Globus pallidus (tissue), 1 donor: ENCODE measurements at regions not wholly inside any gene's neighbourhood (a gene's known extent, or its start where the extent isn't known, plus 50 kb on each side); places are given as distances from the start of the nearest gene placed in this dataset.

Experiments used
- DNase-seq: peaks from one replicate; pipeline ENCODE4 v3.0.0-alpha.2; 2015; ENCODE audit warnings: low spot score

- no peak for DNase-seq
Observed at GRCh38 chr7:16061011-16061410, 360.3 kb downstream of the CRPPA start.

- no peak for DNase-seq
Observed at GRCh38 chr7:16060502-16060901, 360.8 kb downstream of the CRPPA start.

GRCh38 chr7:16055263-16055976 lies 365.9 kb downstream of the CRPPA start:
- peak; percentile 20 for DNase-seq

- no peak for DNase-seq
Observed at GRCh38 chr7:16051561-16052255, 365.2 kb upstream of the MEOX2 start.

- no peak for DNase-seq
Observed at GRCh38 chr7:16046041-16046440, 359.6 kb upstream of the MEOX2 start.

- no peak for DNase-seq
Observed at GRCh38 chr7:16045296-16045695, 358.8 kb upstream of the MEOX2 start.

- no peak for DNase-seq
Observed at GRCh38 chr7:16044645-16045044, 358.2 kb upstream of the MEOX2 start.

- DNase-seq: no peak
Observed at GRCh38 chr7:16040346-16040745, 353.9 kb upstream of the MEOX2 start.

- DNase-seq: no peak
Observed at GRCh38 chr7:16038906-16039305, 352.4 kb upstream of the MEOX2 start.

- DNase-seq: no peak
Observed at GRCh38 chr7:16035392-16035791, 348.9 kb upstream of the MEOX2 start.

GRCh38 chr7:16034866-16035265 lies 348.4 kb upstream of the MEOX2 start:
- DNase-seq: no peak

GRCh38 chr7:16034353-16034752 lies 347.9 kb upstream of the MEOX2 start:
- DNase-seq: no peak

GRCh38 chr7:16033233-16033632 lies 346.8 kb upstream of the MEOX2 start:
- DNase-seq: no peak

GRCh38 chr7:16028636-16029035 lies 342.2 kb upstream of the MEOX2 start:
- no peak for DNase-seq

- DNase-seq: no peak
Observed at GRCh38 chr7:16028103-16028502, 341.6 kb upstream of the MEOX2 start.

- DNase-seq: no peak
Observed at GRCh38 chr7:16027396-16027795, 340.9 kb upstream of the MEOX2 start.

- DNase-seq: no peak
Observed at GRCh38 chr7:16026253-16027020, 340.0 kb upstream of the MEOX2 start.

- no peak for DNase-seq
Observed at GRCh38 chr7:16025696-16026095, 339.2 kb upstream of the MEOX2 start.

- DNase-seq: no peak
Observed at GRCh38 chr7:16023503-16023902, 337.0 kb upstream of the MEOX2 start.

- no peak for DNase-seq
Observed at GRCh38 chr7:16023046-16023445, 336.6 kb upstream of the MEOX2 start.

GRCh38 chr7:16021851-16022250 lies 335.4 kb upstream of the MEOX2 start:
- no peak for DNase-seq

- DNase-seq: no peak
Observed at GRCh38 chr7:16015981-16016380, 329.5 kb upstream of the MEOX2 start.

- DNase-seq: no peak
Observed at GRCh38 chr7:16014031-16014430, 327.5 kb upstream of the MEOX2 start.
